PC-9 (cell line): ENCODE measurements at regions not wholly inside any gene's neighbourhood (a gene's known extent, or its start where the extent isn't known, plus 50 kb on each side); places are given as distances from the start of the nearest gene placed in this dataset.

Experiments used
- BruUV-seq: library from RNA; stranded (reverse); fragments of 400-500 nt; replicated peaks from 2 replicates; lab custom pipeline; 2021; lab: Mats Ljungman, UMichigan
- CTCF ChIA-PET: fragments of 300-600 bp; sonication (Branson Sonifier 250); formaldehyde crosslinking; loops from one replicate; lab custom pipeline; 2022; ENCODE audit warnings: antibody characterized with exemption; lab: Charles Lee
- POLR2A ChIA-PET: fragments of 300-600 bp; sonication (Branson Sonifier 250); formaldehyde crosslinking; loops from one replicate; lab custom pipeline; 2022; ENCODE audit warnings: antibody characterized with exemption; ENCODE audit not compliant: unreplicated experiment; lab: Charles Lee
- DNase-seq, 2 experiments: peaks; one replicate each; pipeline versions ENCODE4 v3.0.0 to v3.0.0-alpha.2; 2015 to 2022; ENCODE audit warnings: mixed read lengths in 1 of 2
- H2AFZ ChIP-seq: fragments of 200-600 bp; sonication (generic); 2 replicates; pipeline ENCODE4 v1.8.1; 2017; ENCODE audit warnings: antibody characterized with exemption
- H3F3A ChIP-seq: fragments of 200-600 bp; sonication (generic); 2 replicates; pipeline ENCODE4 v1.8.1; 2017; ENCODE audit warnings: antibody characterized with exemption, mild to moderate bottlenecking, low read depth; ENCODE audit not compliant: insufficient read depth
- H3K27ac ChIP-seq: fragments of 200-600 bp; sonication (generic); 2 replicates; pipeline ENCODE4 v1.6.1; 2016; ENCODE audit warnings: mixed run types
- H3K27me3 ChIP-seq: fragments of 200-600 bp; sonication (generic); 2 replicates; pipeline ENCODE4 v1.6.1; 2016; ENCODE audit warnings: low read depth, mixed run types; ENCODE audit not compliant: insufficient read depth
- H3K36me3 ChIP-seq: fragments of 200-600 bp; sonication (generic); 2 replicates; pipeline ENCODE4 v1.6.1; 2016; ENCODE audit warnings: low read depth, mixed run types
- H3K4me1 ChIP-seq: fragments of 200-600 bp; sonication (generic); replicated peaks from 2 replicates; pipeline ENCODE4 v1.6.1; 2016; ENCODE audit warnings: mixed run types; ENCODE audit not compliant: insufficient read depth
- H3K4me2 ChIP-seq: fragments of 200-600 bp; sonication (generic); 2 replicates; pipeline ENCODE4 v1.6.1; 2017; ENCODE audit warnings: mixed run types
- H3K4me3 ChIP-seq: fragments of 200-600 bp; sonication (generic); 2 replicates; pipeline ENCODE4 v1.6.1; 2016; ENCODE audit warnings: mixed run types
- H3K79me2 ChIP-seq: fragments of 200-600 bp; sonication (generic); 2 replicates; pipeline ENCODE4 v1.6.1; 2017; ENCODE audit warnings: low read depth, mixed run types
- H3K9me2 ChIP-seq: fragments of 200-600 bp; sonication (generic); 2 replicates; pipeline ENCODE4 v1.8.1; 2017; ENCODE audit warnings: mild to moderate bottlenecking; ENCODE audit not compliant: insufficient read depth
- H3K9me3 ChIP-seq: fragments of 200-600 bp; sonication (generic); 2 replicates; pipeline ENCODE4 v1.8.1; 2016; ENCODE audit warnings: low read depth; ENCODE audit not compliant: insufficient read depth
- H4K20me1 ChIP-seq: fragments of 200-600 bp; sonication (generic); 2 replicates; pipeline ENCODE4 v1.8.1; 2017; ENCODE audit not compliant: insufficient read depth
- EZH2 ChIP-seq: fragments of 200-600 bp; sonication (generic); IDR thresholded peaks from 2 replicates; pipeline ENCODE4 v1.8.0; 2017; ENCODE audit warnings: antibody characterized with exemption, low read depth
- intact Hi-C: fragments of 100-400 bp; cut with micrococcal nuclease; formaldehyde crosslinking; loops from one replicate; pipeline ENCODE4 v1.10.0; 2022; ENCODE audit not compliant: unreplicated experiment
- TF ChIP-seq, protein P1 (sequence below): fragments of 200-600 bp; sonication (generic); conservative IDR thresholded peaks from 2 replicates; pipeline ENCODE4 v1.6.1; 2017; ENCODE audit warnings: mixed run types, antibody characterized with exemption, mild to moderate bottlenecking, moderate library complexity

DNA sequence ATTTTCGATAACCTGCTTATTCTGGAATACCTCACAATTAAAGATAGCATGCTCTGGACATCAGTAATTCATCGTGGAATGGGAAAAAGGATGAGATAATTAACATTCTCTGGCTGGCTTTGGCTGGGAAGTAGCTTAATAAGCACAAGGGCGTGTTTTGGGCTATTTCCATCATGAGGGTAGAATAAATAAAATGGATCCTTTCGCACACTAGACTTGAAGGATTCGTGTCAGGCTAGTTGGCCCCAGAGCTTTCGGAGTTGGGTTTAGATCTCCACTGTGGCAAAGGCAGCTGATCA is 151.2 kb upstream of the ADRA1B start:
- no peaks in the 10 kb centered on the region for H4K20me1 ChIP-seq
- H3K36me3 ChIP-seq = no peaks in the 10 kb centered on the region
- no peaks in the 10 kb centered on the region for H3K9me3 ChIP-seq
- no peak overlapping the region for H2AFZ ChIP-seq
- no peaks in the 10 kb centered on the region for H3K27me3 ChIP-seq
- H3K27ac ChIP-seq = no peak overlapping the region
- H3F3A ChIP-seq = no peaks in the 10 kb centered on the region
- no peak overlapping the region for H3K4me2 ChIP-seq
- ChIA-PET POLR2A (no interaction called here), CTCF (no interaction called here)
- BruUV-seq = no TSS peak
- H3K4me3 ChIP-seq = no peak overlapping the region
- H3K9me2 ChIP-seq = no peaks in the 10 kb centered on the region
- no peak for DNase-seq
- intact Hi-C loops = no loop called here
- H3K4me1 ChIP-seq = no peaks in the 10 kb centered on the region
- no peaks in the 10 kb centered on the region for H3K79me2 ChIP-seq
- TF ChIP-seq EZH2 = no peak
- TF ChIP-seq, protein P1, sequence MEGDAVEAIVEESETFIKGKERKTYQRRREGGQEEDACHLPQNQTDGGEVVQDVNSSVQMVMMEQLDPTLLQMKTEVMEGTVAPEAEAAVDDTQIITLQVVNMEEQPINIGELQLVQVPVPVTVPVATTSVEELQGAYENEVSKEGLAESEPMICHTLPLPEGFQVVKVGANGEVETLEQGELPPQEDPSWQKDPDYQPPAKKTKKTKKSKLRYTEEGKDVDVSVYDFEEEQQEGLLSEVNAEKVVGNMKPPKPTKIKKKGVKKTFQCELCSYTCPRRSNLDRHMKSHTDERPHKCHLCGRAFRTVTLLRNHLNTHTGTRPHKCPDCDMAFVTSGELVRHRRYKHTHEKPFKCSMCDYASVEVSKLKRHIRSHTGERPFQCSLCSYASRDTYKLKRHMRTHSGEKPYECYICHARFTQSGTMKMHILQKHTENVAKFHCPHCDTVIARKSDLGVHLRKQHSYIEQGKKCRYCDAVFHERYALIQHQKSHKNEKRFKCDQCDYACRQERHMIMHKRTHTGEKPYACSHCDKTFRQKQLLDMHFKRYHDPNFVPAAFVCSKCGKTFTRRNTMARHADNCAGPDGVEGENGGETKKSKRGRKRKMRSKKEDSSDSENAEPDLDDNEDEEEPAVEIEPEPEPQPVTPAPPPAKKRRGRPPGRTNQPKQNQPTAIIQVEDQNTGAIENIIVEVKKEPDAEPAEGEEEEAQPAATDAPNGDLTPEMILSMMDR = no peak

DNA sequence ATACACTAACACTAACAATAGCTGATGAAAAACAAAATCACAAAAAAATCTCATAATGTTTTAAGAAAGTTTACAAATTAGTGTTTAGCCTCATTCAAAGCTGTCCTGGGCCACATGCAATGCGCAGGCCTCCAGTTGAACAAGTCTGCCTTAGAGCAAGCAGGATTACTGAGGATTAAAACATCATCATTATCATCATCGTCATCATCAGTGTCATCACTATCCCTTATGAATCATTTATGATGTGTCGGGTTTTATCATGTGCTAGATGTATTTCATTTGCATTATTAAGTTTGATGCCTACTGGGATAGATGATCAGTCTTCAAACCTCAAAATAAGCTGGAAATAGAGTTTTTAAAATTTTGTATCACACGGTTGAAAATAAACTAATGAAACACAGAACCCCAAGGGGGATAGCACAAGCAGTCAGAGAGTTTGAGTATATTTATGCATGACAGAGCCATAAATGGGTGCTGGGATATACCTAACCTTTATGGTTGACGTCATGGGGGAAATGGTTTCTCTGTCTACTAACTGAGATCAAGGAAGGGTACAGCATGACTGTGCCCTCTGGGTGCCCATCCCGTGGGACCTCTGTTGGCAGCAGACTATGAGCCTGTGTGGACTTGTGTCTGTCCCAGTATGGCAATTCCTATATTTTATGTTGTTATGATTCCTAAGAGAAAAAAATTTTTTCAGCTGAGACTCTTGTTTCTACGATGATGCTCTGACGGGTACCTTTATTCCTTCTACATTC is 150.3 kb upstream of the ADRA1B start:
- H4K20me1 ChIP-seq = no peaks in the 10 kb centered on the region
- H3K4me3 ChIP-seq = no peak overlapping the region
- intact Hi-C loops = no loop called here
- H3K4me1 ChIP-seq = no peaks in the 10 kb centered on the region
- DNase-seq = no peak
- ChIA-PET CTCF (no interaction called here), POLR2A (no interaction called here)
- H2AFZ ChIP-seq = no peak overlapping the region
- no peaks in the 10 kb centered on the region for H3K9me2 ChIP-seq
- no TSS peak for BruUV-seq
- H3F3A ChIP-seq = no peaks in the 10 kb centered on the region
- no peaks in the 10 kb centered on the region for H3K79me2 ChIP-seq
- H3K27me3 ChIP-seq = no peaks in the 10 kb centered on the region
- TF ChIP-seq EZH2 = no peak
- TF ChIP-seq, protein P1 = no peak
- no peaks in the 10 kb centered on the region for H3K36me3 ChIP-seq
- no peaks in the 10 kb centered on the region for H3K9me3 ChIP-seq
- no peak overlapping the region for H3K4me2 ChIP-seq
- no peak overlapping the region for H3K27ac ChIP-seq

DNA sequence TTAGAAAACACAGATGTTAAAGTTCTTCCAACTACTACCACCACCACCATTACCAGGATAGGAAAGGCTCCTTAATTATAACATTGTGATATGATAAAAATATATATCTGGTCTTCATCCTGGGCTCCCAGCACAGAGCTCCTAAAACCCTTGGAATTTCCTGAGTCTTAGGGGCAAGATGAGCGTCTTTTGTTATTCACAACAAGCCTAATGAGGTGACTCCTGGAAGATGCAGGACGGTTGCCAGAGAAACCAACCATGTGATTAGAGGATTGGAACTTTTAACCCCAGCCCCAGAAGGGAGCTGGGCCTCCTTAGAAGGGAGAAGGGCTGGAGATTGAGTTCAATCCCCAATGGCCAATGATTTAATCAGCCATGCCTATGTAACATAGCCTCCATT is 148.0 kb upstream of the ADRA1B start:
- no peak overlapping the region for H2AFZ ChIP-seq
- H3K9me2 ChIP-seq = no peaks in the 10 kb centered on the region
- no peak overlapping the region for H3K27ac ChIP-seq
- intact Hi-C loops = no loop called here
- H4K20me1 ChIP-seq = no peaks in the 10 kb centered on the region
- no peaks in the 10 kb centered on the region for H3K36me3 ChIP-seq
- TF ChIP-seq, protein P1 = no peak
- TF ChIP-seq EZH2 = no peak
- H3K4me2 ChIP-seq = no peak overlapping the region
- H3K9me3 ChIP-seq = no peaks in the 10 kb centered on the region
- H3K4me3 ChIP-seq = no peak overlapping the region
- H3K79me2 ChIP-seq = no peaks in the 10 kb centered on the region
- no peaks in the 10 kb centered on the region for H3K4me1 ChIP-seq
- ChIA-PET CTCF (interaction anchor here (0.6 kb wide), 1 partner anchor 139 kb away, joined by 3 read pairs; no protein-coding TSS in a partner anchor), POLR2A (no interaction called here)
- no peaks in the 10 kb centered on the region for H3K27me3 ChIP-seq
- H3F3A ChIP-seq = peaks cover 11% of the 10 kb centered on the region; the same call in 1 of the 2 replicates
- no TSS peak for BruUV-seq
- DNase-seq = no peak
